GM12891 (cell line): ENCODE measurements at regions not wholly inside any gene's neighbourhood (a gene's known extent, or its start where the extent isn't known, plus 50 kb on each side); places are given as distances from the start of the nearest gene placed in this dataset.

Source experiments
- DNase-seq: peaks from one replicate; pipeline ENCODE4 v3.0.0; 2011; ENCODE audit warnings: low spot score; ENCODE audit not compliant: insufficient read length
- FAIRE-seq: peaks from 2 replicates; lab custom pipeline; 2011; peaks lifted over from hg19 to GRCh38; lab: Jason Lieb, UNC
- PAX5 ChIP-seq: IDR thresholded peaks from 2 replicates; pipeline ENCODE4 v1.6.1; 2011; ENCODE audit warnings: low read length, moderate library complexity, mild to moderate bottlenecking; ENCODE audit not compliant: insufficient read depth, severe bottlenecking
- POLR2A ChIP-seq: IDR thresholded peaks from 2 replicates; pipeline ENCODE4 v1.6.1; 2011; ENCODE audit warnings: low read depth, low read length, control low read depth
- POLR2AphosphoS5 ChIP-seq: IDR thresholded peaks from 2 replicates; pipeline ENCODE4 v1.6.1; 2011; ENCODE audit warnings: low read depth, low read length, control low read depth
- POU2F2 ChIP-seq: IDR thresholded peaks from 2 replicates; pipeline ENCODE4 v1.6.1; 2011; ENCODE audit warnings: low read depth, mild to moderate bottlenecking, control low read depth, low read length, moderate library complexity
- SPI1 ChIP-seq: IDR thresholded peaks from 2 replicates; pipeline ENCODE4 v1.6.1; 2011; ENCODE audit warnings: low read depth, low read length, control low read depth
- TAF1 ChIP-seq: IDR thresholded peaks from 2 replicates; pipeline ENCODE4 v1.6.1; 2011; ENCODE audit warnings: low read depth, low read length, control low read depth

DNA sequence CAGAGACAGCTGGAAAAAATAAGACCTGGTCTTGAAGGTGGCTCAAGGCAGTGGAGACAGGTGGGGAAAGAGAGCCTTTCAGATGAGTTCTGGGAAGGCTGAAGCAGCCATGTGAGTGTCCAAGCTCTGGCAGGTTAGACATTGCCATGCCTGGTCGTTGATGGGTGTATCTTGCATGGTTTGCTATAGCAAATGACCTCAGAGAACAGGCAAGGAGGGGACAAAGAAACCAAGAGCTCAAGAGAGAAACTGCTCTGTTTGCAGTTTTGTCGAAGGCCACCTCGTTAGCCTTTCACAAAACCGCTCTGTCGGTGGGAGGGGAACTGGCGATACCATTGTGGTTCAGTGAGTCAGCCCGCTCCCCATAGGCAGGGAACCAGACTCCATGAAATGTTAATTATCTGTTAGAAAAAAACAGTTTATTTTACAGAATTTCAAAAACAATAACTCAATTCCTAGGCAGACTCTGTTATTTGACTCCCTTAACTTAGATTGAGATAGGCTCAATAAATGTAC lies 82.8 kb upstream of the ARGLU1 start:
- no peak for DNase-seq
- no peak for FAIRE-seq
- no peak for TF ChIP-seq POLR2A
- TF ChIP-seq POU2F2: no peak

DNA sequence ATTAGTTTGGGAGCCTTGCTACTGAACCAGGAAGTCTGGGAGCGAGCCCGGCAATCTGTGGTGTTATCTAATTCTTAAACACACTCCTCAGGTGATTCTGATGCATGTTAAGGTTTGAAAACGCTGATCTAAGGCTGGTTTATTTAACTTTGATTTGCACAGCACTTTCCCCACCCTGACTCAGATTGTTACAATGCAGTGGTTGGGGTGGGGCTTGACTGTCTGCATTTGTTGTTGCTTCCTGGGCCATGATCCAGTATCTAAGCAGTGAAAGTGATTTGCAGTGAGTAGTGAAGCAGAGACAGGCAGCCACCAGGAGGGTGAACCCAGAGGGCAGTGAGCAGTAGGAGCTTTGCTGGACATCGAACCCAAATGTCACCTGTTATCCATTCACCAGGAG lies 81.6 kb upstream of the ARGLU1 start:
- FAIRE-seq: no peak
- no peak for TF ChIP-seq SPI1
- TF ChIP-seq PAX5: no peak
- TF ChIP-seq POLR2AphosphoS5: no peak
- TF ChIP-seq POU2F2: no peak
- no peak for TF ChIP-seq POLR2A
- TF ChIP-seq TAF1: no peak
- no peak for DNase-seq

DNA sequence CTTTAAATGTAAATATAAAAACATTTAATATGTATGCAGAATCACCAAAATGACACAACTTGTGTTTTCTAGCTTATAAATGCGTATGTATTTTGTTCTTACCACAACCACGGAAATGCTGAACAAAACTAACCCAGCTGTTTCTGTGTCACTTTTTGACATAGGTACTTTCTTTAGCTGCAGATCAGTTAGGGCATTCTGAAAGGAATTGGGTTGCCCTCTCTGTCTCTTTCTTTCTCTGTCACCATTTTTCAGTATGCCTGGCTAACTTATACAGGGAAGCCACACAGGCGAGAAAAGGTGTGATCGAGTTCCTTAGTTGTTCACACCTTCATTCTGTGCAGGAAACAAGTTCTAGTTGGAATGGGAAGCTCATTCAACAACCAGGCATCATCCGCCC lies 72.6 kb upstream of the ARGLU1 start:
- FAIRE-seq (no peak), DNase-seq (no peak)
- no peak for TF ChIP-seq TAF1
- TF ChIP-seq POLR2AphosphoS5: no peak
- TF ChIP-seq POLR2A: no peak
- no peak for TF ChIP-seq PAX5
- TF ChIP-seq POU2F2: no peak
- TF ChIP-seq SPI1: no peak

DNA sequence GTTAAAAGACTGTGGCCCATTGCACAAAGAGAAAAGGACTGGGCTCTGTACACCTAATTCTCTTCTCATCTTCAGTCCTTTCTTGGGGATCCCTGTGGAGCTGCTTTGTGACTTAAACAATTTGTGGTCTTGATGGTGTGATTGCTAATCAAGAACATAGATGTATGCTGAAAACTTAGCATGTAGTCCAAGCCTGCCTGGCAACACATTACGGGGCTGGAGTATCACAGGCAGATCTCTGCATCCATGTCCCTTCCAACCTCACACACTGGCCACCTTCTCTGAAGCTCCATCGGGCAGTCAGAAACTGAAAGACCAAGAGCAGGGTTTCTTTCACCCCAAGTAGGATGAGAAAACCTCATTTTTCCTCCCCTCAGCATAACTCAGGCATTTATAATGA lies 69.6 kb upstream of the ARGLU1 start:
- TF ChIP-seq POLR2A (no peak), SPI1 (no peak), TAF1 (no peak), POU2F2 (no peak), PAX5 (no peak), POLR2AphosphoS5 (no peak)
- DNase-seq (no peak), FAIRE-seq (no peak)

DNA sequence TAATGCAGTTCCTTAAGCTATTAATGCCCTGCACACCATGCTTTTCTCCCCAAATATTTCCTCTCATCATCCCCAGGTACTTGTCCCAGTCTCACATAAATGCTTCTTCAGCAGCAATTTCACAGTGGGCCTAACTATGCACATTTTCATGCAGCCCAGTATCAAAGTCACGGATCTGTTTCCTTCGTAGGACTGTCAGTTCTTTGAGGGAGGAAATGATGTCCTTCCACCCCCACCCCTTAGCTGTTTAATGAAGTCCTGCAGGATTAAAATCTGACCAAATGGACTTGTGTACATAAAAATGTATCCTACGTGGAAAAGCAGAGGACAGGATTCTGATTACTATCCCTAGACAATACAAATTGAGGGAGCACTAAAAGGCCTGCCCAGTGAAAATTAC lies 68.6 kb upstream of the ARGLU1 start:
- FAIRE-seq (no peak), DNase-seq (no peak)
- TF ChIP-seq POU2F2 (no peak), POLR2A (no peak), TAF1 (no peak), PAX5 (no peak), SPI1 (no peak), POLR2AphosphoS5 (no peak)

DNA sequence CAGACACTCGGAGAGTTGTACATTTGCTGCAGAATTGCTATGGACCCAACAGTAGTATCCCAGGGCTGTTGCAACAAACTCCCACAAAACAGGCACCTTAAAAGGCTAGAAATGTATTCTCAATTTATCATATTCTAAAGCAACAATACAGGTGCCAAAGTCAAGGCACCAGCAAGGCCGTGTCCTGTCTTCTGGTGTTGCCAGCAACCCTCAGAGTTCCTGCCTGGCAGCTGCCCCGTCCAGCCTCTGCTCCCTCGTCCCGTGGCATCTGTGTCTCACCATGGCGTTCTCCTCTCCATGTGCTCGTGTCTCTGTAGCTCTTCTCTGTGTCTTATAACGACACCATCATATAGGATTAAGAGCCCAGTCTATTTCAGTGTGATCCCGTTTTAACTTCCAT lies 67.7 kb upstream of the ARGLU1 start:
- FAIRE-seq: no peak
- TF ChIP-seq POLR2AphosphoS5 (no peak), SPI1 (no peak), TAF1 (no peak), PAX5 (no peak), POLR2A (no peak), POU2F2 (no peak)
- no peak for DNase-seq

DNA sequence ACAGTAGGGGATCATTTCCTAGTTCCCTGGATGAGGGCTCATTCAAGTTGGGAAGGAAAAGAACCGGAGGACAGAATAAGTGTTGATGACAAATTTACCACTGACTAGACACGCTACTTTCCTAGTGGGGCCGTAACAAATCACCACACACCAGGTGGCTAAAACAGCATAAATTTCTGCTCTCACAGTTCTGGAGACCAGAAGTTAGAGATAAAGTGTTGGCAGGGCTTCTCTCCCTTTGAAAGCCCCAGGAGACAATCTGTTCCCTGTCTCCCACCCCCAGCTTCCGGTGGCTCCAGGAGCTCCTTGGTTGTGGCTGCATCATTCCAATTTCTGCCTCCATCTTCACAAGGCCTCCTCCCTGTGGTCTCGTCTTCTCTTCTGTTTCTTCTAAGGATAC lies 65.4 kb upstream of the ARGLU1 start:
- FAIRE-seq: no peak

DNA sequence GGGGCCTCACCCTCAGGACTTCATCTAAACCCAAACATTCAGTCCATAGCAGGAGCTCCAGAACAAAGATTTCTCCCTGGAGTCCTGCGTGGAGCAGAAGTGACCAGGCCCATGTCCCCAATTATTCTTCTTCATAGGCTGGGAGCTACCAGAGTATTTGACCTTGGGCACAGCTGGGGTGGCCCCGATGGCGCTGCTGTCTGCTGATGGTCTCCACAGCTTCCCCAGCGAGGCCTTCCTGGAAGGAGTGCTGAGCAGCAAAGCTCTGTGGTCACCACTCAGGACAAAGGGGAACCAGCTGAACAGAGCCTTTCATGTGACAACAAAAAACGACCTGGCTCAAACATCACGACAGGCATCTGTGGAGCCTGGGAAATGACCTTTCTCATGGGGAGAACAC lies 62.7 kb upstream of the ARGLU1 start:
- TF ChIP-seq TAF1 (no peak), SPI1 (no peak)
- FAIRE-seq (no peak), DNase-seq (no peak)

More for the DNA sequence above, 65.4 kb upstream of the ARGLU1 start:
- TF ChIP-seq POLR2AphosphoS5 (no peak), POU2F2 (no peak), POLR2A (no peak), PAX5 (no peak), TAF1 (no peak), SPI1 (no peak)
- no peak for DNase-seq

DNA sequence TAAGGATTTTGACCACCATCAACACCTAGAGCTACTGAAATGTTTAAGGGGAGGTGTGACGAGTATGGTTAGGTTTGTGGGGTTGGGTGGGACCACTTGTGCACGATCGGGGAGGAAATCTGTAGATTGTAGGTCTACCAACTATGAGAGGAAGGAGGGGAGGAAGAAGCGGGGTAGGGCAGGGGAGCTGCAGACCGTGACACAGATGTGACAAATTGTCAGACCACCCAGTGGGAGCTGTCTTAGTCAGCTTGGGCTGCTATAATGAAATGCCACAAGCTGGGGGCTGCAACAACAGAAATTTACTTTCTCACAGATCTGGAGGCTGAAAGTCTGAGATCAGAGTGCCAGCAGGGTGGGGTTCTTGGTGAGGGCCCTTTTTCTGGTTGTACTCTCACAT lies 62.2 kb upstream of the ARGLU1 start:
- DNase-seq (no peak), FAIRE-seq (no peak)
- TF ChIP-seq POLR2A (no peak), TAF1 (no peak), POLR2AphosphoS5 (no peak), SPI1 (no peak)

DNA sequence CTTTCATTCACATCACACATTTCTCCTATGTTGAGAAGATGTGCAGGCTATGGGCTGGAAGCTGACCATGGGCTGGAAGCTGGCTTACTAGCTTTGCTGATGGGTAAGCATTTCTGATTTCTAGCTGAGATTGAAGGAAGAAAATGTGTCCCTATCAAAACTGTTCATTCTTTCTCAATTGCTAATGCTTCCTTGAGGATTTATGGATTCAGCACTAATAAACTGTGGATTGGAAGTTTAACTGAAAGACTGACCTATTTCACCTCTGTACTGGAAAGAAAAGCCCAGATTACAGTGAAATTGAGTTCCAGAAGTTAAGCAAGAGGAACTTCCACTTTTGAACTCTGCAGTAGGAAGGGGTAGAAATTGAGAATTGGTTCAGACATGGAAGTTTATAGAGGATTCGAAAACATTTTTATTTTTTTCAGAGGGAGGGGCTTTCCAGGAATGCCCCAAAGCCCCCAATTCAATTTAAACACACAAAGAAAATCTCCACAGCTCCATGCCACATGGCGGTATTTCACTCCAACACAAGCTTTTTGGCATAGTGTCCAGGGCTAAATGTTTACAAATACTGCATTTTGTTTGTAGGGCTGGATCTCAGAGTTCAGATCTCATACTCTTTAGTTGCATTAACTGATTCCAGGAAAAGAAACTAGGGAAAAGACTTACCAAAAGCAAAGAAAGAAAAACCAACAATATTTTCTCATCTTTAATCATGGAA lies 61.2 kb upstream of the ARGLU1 start:
- FAIRE-seq (no peak), DNase-seq (no peak)
- TF ChIP-seq POLR2A (no peak), POU2F2 (no peak), POLR2AphosphoS5 (no peak), PAX5 (no peak), TAF1 (no peak), SPI1 (no peak)

DNA sequence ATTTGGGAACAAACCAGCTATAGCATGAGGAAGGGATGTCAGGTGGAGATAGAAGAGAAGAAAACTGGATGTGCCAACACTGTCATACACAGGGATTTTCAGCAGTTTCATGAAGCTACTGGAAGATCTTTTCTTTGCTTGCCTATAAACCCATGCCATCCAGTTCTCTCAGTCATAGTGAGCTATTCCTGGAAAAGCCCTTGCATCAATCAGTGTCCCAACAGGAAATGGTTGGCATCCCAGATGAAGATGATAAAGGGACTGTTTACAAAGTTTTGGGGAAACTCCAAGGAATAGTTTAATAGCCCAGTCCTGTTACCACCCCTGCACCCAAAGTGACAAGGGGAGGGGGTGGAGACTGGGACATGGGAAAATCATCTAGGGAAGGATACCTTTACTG lies 58.5 kb upstream of the ARGLU1 start:
- TF ChIP-seq POLR2A (no peak), PAX5 (no peak), POU2F2 (no peak), TAF1 (no peak), SPI1 (no peak), POLR2AphosphoS5 (no peak)
- FAIRE-seq (no peak), DNase-seq (no peak)
